NOMO-1 (cell line): ENCODE measurements at regions not wholly inside any gene's neighbourhood (a gene's known extent, or its start where the extent isn't known, plus 50 kb on each side); places are given as distances from the start of the nearest gene placed in this dataset.
A peak's percentile ranks its signal among the peaks of the same experiment; 100 is the strongest.

Experiments
- DNase-seq, 2 experiments: peaks; one replicate each; lab custom pipeline; 2025; ENCODE audit not compliant: unreplicated experiment in 2 of 2; lab: John Stamatoyannopoulos, UW

DNA sequence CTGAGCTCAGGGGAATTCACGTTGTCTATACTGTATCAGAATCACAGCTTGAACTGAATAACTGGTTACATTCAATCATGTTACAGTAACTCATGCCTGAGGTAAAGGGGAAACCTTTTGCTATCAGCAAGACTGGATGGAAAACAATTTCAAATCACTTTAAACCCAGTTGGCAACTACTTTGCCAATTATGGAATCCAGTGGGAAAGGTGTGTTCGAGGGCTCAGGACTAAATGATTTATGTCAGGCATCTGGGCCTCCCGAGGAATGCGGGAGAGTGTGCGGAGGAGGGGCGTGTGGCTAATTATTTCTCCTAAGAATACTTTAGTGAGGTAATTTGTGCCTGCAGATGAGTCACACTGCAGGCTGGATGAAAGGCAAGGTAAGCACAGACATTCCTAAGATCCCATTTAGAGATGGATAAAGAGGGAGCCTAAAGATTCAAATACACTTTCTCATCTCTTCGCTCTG, 100.1 kb downstream of the HRH4 start:
- DNase-seq, result no peak

DNA sequence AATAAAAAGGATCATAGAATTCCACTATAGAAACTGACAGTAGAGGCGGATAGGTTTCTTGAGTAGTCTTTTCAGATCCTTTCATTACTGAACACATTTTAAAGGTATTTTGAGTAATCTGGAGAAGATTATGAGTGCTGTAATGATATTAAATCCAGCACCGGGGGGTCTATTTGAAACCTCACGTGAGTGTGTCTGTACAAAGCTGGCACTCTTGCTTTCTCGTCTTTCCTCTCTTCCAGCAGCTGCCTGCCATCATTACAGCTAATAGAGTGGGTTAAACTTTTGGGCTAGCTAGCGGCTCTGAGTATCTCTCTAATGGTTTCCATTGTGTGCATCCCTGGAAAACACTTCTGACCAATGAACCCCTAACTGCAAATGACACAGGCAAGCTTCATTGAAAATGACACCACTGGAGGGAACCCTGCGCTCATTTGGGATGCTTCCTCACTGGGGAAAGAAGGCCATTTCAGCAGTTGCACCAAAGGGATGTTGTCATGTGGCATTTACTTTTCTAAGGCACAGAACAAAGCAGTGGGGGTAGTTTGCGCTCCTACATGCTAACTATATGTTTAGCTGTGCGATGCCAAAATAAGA, 101.0 kb downstream of the HRH4 start:
- no peak for DNase-seq

- DNase-seq, result peak in 1 of 2 experiments; percentile 25
Observed at GRCh38 chr18:24567199-24567598, 106.8 kb downstream of the HRH4 start.

DNA sequence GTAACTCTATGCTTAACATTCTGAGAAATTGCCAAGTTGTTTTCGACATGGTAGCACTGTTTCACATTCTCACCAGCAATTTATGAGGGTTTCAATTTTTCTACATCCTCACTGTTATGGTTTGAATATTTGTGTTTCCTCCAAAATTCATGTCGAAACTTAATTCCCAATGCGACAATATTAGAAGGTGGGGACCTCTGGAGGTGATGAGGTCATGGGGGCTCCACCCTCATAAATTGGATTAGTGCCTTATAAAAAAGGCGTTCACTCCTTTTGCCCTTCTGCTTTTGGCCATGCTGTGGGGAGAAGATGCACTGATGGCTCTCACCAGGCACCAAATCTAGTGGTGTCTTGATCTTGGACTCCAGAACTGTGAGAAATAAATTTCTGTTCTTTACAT, 110.3 kb downstream of the HRH4 start:
- DNase-seq, result no peak

GRCh38 chr18:24582771-24583170, 122.3 kb downstream of the HRH4 start:
- no peak for DNase-seq

- DNase-seq, result no peak
Observed at GRCh38 chr18:24584205-24584604, 123.8 kb downstream of the HRH4 start.

DNA sequence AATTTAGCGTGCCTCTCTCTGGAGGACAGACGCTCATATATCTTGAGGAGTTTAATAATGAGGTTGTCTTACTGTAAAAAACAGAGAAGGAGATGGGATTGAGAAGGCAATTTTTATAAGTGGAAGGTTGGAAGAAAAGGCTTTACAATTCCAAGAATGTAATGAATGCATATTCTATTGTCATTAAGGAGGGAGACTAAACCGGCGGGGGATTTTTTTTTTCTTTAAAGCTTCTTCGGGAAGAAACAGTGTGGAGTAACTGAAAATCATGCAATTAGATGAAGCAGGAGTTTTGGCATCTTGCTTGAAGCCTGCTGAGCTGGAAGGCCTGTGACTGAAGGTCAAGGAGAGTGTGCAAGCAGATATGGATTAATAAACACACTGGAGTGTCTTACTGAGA, 124.4 kb downstream of the HRH4 start:
- no peak for DNase-seq

DNA sequence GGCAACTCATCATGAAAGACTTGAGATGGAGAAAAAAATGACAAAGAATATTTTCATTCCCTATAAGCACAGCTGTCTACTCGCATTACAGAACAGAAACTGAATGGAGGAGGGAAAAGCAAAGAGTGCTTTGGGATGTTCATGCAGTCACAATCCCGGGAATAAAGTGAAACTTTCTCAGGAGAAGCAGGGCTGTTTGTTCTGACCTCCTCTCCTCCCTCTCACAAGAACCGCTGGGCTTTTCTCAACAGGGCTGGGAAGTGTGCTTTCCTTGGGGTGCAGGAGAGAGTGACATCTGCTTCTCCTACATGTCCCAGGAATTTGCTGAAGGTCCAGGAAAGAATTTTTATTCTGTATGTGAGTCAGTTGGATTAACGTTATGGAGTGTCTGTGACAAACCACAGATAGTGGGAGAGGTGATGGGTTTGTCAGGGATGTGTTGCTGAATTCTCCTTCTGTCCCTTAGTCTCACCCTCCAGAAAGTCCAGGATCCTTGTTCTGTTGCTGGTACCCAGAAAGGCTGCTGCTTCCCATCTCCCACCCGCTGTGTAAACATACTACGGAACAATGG, 125.6 kb downstream of the HRH4 start:
- DNase-seq, result no peak

DNA sequence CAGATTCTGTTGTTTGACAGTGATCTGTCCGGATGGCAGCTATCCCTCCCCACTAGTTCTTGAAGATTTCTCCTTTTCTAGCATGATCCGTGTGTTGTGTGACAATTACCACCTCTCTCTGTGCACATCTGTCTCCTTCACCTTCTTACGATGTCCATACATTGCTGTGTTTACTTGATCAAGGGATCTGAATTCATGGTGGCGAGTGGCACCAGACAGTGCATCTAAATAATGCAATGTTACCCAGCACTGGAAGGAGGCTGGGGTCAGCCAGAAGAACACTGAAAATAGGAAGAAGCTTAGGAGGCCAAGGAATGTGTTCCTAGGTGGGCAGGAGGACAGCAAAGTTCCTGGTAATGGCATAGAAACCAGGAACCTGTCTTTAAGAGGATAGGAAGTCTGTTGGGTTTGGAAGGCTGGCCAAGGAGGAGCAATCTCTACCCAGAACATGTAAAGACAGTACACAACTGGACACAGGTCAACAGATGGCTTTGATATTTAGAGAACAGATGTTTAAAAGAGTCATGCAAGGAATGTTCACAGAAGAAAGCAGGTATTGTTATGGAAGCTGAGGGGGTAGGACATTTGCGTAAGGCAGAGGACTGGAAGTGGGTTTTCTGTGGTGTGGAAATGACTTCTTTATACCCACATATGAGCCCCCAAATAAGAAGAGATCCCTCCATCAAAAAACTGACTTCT, 126.4 kb downstream of the HRH4 start:
- no peak for DNase-seq

DNA sequence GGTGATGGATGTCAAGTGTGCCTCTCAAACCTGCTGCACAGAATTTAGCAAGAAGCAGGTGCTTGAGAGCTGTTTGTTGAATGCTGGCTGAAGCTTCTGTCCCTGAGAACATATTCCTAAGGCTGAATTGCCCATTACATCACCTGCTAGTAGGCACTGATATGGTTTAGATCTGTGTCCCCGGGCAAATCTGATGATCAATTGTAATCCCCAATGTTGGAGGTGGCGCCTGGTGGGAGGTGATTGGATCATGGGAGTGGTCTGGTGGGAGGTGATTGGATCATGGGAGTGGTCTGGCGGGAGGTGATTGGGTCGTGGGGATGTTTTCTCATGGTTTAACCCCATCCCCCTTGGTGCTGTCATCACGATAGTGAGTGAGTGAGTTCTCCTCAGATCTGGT, 128.0 kb downstream of the HRH4 start:
- no peak for DNase-seq

DNA sequence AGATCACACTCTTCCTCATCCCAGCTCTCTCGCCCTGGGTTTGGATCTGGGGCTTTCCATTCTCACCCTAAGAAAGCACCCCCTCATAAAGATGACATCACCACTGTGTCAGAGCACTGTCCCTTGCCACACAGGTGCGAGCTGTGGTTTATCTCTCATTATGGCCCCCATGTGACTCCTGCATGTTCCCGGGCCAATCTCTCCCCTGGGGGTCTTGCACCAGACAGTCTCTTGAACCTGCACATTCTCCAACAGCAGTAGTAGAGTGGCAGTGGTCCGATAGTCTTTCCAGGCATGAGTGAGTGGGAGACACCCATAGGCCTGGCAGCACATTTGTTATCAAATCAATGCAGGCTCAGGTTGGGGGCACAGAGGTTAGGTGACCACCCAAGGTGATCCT, 130.5 kb downstream of the HRH4 start:
- no peak for DNase-seq

GRCh38 chr18:24593401-24593800, 133.0 kb downstream of the HRH4 start:
- DNase-seq, result no peak

GRCh38 chr18:24593886-24594285, 133.4 kb downstream of the HRH4 start:
- DNase-seq, result no peak

GRCh38 chr18:24595561-24596031, 135.2 kb downstream of the HRH4 start:
- no peak for DNase-seq

DNA sequence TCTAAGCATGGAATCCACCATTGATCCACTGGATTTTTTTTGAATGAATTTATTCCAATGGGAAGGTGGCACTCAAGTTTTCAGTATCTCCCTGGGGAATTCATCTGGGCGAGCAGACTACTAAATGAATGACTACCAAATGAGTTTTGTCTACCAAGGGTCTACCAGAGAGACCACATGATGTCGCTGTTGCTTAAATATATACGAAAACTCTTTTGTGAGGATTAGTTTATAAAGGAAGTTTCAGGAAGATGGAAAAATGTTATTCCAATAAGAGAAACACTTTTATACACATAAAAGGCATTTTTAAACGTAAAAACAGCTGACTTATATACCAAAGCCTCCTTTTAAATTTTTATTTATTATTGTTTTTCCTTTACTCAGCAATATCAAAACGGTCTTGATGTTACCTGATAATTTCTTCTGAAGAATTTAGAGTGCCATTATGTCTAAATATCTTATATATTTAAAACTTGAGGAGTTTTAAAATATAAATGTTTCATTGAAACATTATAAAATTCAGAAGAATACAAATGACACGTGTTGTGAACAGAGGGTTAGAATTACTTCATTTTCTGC, 139.7 kb downstream of the HRH4 start:
- peak in 1 of 2 experiments; percentile 38 for DNase-seq

GRCh38 chr18:24601585-24601984, 141.1 kb downstream of the HRH4 start:
- DNase-seq, result no peak

GRCh38 chr18:24602201-24602600, 141.8 kb downstream of the HRH4 start:
- no peak for DNase-seq

DNA sequence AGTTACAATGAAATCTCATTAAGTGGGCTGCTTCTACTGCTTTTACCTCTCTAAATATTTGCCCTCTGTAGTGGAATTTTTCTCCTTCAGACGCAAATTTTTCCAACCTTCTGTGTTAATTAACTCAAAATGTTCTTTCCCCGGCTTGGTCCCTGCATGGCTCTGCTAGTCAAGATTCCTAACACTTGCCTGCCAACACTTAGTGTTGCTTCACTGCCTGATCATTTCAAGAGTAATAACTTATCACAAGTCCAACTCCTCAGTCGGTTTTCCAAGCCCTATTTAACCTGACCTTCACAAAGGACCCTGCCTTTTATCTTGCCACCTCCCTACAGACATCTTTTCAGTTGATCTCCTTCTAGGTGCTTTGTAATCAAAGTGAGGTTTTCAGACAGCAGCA, 142.7 kb downstream of the HRH4 start:
- no peak for DNase-seq

DNA sequence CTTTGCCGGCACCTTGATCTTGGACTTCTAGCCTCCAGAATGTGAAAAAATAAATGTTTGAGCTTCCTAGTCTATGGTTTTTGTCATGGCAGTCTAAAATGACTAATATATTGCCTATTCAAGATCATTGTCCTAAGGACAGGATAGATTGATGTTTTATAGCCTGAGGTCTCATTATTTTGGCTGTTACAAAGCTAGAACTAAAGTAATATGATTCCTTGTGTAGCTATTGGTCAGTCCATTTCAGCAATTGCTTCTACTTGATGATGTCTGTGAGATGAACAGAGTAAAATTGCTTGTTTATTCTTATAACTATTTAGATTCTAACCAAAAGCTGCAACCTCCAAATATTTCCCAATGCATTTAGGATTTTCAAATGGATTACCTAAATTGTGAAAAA, 145.0 kb downstream of the HRH4 start:
- DNase-seq, result no peak

GRCh38 chr18:24609254-24609653, 148.8 kb downstream of the HRH4 start:
- DNase-seq, result no peak

DNA sequence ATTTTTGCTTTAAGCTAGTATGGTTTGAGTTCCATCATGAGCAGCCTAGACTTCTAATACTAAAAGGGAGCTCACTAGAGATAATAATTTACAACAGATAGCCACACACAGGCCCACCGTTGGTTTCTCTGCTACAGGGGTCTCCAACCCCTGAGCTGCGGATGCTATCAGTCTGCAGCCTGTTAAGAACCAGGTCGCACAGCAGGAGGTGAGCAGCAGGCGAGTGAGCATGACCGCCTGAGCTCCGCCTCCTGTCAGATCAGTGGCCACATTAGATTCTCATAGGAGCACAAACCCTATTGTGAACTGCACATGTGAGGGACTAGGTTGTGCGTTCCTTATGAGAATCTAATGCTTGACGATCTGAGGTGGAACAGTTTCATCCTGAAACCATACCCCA, 150.6 kb downstream of the HRH4 start:
- DNase-seq, result no peak
